Liver (tissue), 7 donors: ENCODE measurements at regions not wholly inside any gene's neighbourhood (a gene's known extent, or its start where the extent isn't known, plus 50 kb on each side); places are given as distances from the start of the nearest gene placed in this dataset.

Experiments
- DNase-seq: peaks from one replicate; pipeline ENCODE4 v3.0.0-alpha.2; 2017; ENCODE audit warnings: low spot score
- H3K27ac ChIP-seq, 2 donors: one replicate each; pipeline ENCODE4 v1.7.0; 2013; ENCODE audit warnings: inconsistent platforms in 2 of 2, low read length in 2 of 2, control low read depth in 1 of 2, low read depth in 1 of 2, mild to moderate bottlenecking in 1 of 2
- H3K27me3 ChIP-seq, 4 donors: one replicate each; pipeline versions ENCODE4 v1.6.1 to v1.7.0; 2013; ENCODE audit warnings: low read length in 3 of 4, inconsistent platforms in 1 of 4, mild to moderate bottlenecking in 1 of 4, moderate library complexity in 1 of 4; ENCODE audit not compliant: control insufficient read depth in 4 of 4, insufficient read depth in 4 of 4
- H3K36me3 ChIP-seq, 4 donors: one replicate each; pipeline versions ENCODE4 v1.6.1 to v1.7.0; 2013; ENCODE audit warnings: low read length in 3 of 4, mild to moderate bottlenecking in 3 of 4, low read depth in 1 of 4, moderate library complexity in 1 of 4; ENCODE audit not compliant: control insufficient read depth in 4 of 4, insufficient read depth in 3 of 4
- H3K4me1 ChIP-seq, 4 donors: one replicate each; pipeline versions ENCODE4 v1.6.1 to v1.7.0; 2013; ENCODE audit warnings: low read length in 3 of 4, mild to moderate bottlenecking in 3 of 4, moderate library complexity in 1 of 4; ENCODE audit not compliant: control insufficient read depth in 4 of 4, insufficient read depth in 4 of 4
- H3K4me3 ChIP-seq, 3 donors: one replicate each; pipeline versions ENCODE4 v1.6.1 to v1.7.0; 2013; ENCODE audit warnings: low read length in 3 of 3, control low read depth in 1 of 3, low read depth in 1 of 3, mild to moderate bottlenecking in 1 of 3
- H3K9ac ChIP-seq, 2 donors: one replicate each; pipeline ENCODE4 v1.7.0; 2013; ENCODE audit warnings: low read length in 2 of 2, mild to moderate bottlenecking in 2 of 2, moderate library complexity in 2 of 2, control low read depth in 1 of 2, low read depth in 1 of 2
- H3K9me3 ChIP-seq, 4 donors: one replicate each; pipeline versions ENCODE4 v1.6.1 to v1.7.0; 2013; ENCODE audit warnings: low read length in 3 of 4; ENCODE audit not compliant: control insufficient read depth in 4 of 4
- FOXA2 ChIP-seq: IDR thresholded peaks from 2 replicates; pipeline ENCODE4 v1.6.1; 2016; ENCODE audit warnings: antibody characterized with exemption
- GABPA ChIP-seq, 2 donors: IDR thresholded peaks in 1 of 2; conservative IDR thresholded peaks in 1 of 2; 2 replicates each; pipeline ENCODE4 v1.6.1; 2016; ENCODE audit warnings: antibody characterized with exemption in 2 of 2, mild to moderate bottlenecking in 1 of 2, moderate library complexity in 1 of 2
- MAX ChIP-seq: IDR thresholded peaks from 2 replicates; pipeline ENCODE4 v1.6.1; 2016; ENCODE audit warnings: antibody characterized with exemption
- REST ChIP-seq: IDR thresholded peaks from 2 replicates; pipeline ENCODE4 v1.6.1; 2016; ENCODE audit warnings: antibody characterized with exemption, mild to moderate bottlenecking
- RXRA ChIP-seq, 2 donors: IDR thresholded peaks; 2 replicates each; pipeline ENCODE4 v1.6.1; 2017 to 2018; ENCODE audit warnings: antibody characterized with exemption in 2 of 2, mild to moderate bottlenecking in 1 of 2
- SP1 ChIP-seq: IDR thresholded peaks from 2 replicates; pipeline ENCODE4 v1.6.1; 2018; ENCODE audit warnings: antibody characterized with exemption, mild to moderate bottlenecking
- TAF1 ChIP-seq: conservative IDR thresholded peaks from 2 replicates; pipeline ENCODE4 v1.6.1; 2016; ENCODE audit warnings: antibody characterized with exemption, mild to moderate bottlenecking
- ZBTB33 ChIP-seq: IDR thresholded peaks from 2 replicates; pipeline ENCODE4 v1.6.1; 2016; ENCODE audit warnings: antibody characterized with exemption
- WGBS: extraction: QIAGEN DNeasy Blood & Tissue Kit; methylation state at CpG from one replicate; pipeline ENCODE4 v1.1.7; 2013; 5-methylcytosine and 5-hydroxymethylcytosine counted together
- donor health status: healthy.
- donor health status: healthy.
- donor health status: healthy.
- donor health status: healthy.

- H3K27me3 ChIP-seq = no peaks in the 10 kb centered on the region
- no peak for DNase-seq
- H3K4me3 ChIP-seq = no peak overlapping the region
- WGBS = 61% methylated on average over 1 of the region's 1 CpG
- H3K4me1 ChIP-seq = no peaks in the 10 kb centered on the region
- no peaks in the 10 kb centered on the region for H3K36me3 ChIP-seq
- H3K9me3 ChIP-seq = no peaks in the 10 kb centered on the region
- TF ChIP-seq TAF1 = no peak
- H3K9ac ChIP-seq = no peak overlapping the region
- no peak overlapping the region for H3K27ac ChIP-seq
Measured at GRCh38 chr5:89900346-89900745, 509.2 kb downstream of the CETN3 start.

GRCh38 chr5:89899559-89899958 is 510.0 kb downstream of the CETN3 start:
- DNase-seq = no peak
- Histone ChIP-seq H3K27ac (no peak overlapping the region), H3K36me3 (no peaks in the 10 kb centered on the region), H3K4me3 (no peak overlapping the region), H3K9ac (no peak overlapping the region), H3K4me1 (no peaks in the 10 kb centered on the region), H3K27me3 (no peaks in the 10 kb centered on the region), H3K9me3 (peaks cover 0 to under 1% (median 0%) of the 10 kb centered on the region in 4 donors)
- TF ChIP-seq GABPA (IDR thresholded peaks at IDR 0.05 in 1 of 2, conservative IDR thresholded peaks at IDR 0.05 in 1 of 2) = no peak
- TF ChIP-seq REST = no peak
- no peak for TF ChIP-seq RXRA (IDR thresholded peaks at IDR 0.05)
- TF ChIP-seq FOXA2 = no peak

- Histone ChIP-seq H3K27ac (no peak overlapping the region), H3K36me3 (no peaks in the 10 kb centered on the region), H3K27me3 (no peaks in the 10 kb centered on the region), H3K4me3 (no peak overlapping the region), H3K9ac (no peak overlapping the region), H3K9me3 (peaks cover 0 to 19% (median 5%) of the 10 kb centered on the region in 4 donors), H3K4me1 (no peaks in the 10 kb centered on the region)
- no peak for TF ChIP-seq TAF1
- no peak for TF ChIP-seq ZBTB33
- no peak for TF ChIP-seq SP1
- TF ChIP-seq MAX = no peak
- TF ChIP-seq RXRA (IDR thresholded peaks at IDR 0.05) = no peak
- DNase-seq = no peak
- WGBS = 61% methylated on average over 2 of the region's 2 CpGs
Measured at GRCh38 chr5:89893546-89893945, 516.0 kb downstream of the CETN3 start.
